ENCODE measurements at regions not wholly inside any gene's neighbourhood (a gene's known extent, or its start where the extent isn't known, plus 50 kb on each side); places are given as distances from the start of the nearest gene placed in this dataset.
"Not testable (repeated sequence)": the region's sequence is repeated elsewhere in the genome, so short reads cannot be mapped to it uniquely, and the experiment has no call there.

- no peak for DNase-seq
Measured at GRCh38 chr4:131192318-131192717, 1956.8 kb upstream of the PCDH10 start.

DNA sequence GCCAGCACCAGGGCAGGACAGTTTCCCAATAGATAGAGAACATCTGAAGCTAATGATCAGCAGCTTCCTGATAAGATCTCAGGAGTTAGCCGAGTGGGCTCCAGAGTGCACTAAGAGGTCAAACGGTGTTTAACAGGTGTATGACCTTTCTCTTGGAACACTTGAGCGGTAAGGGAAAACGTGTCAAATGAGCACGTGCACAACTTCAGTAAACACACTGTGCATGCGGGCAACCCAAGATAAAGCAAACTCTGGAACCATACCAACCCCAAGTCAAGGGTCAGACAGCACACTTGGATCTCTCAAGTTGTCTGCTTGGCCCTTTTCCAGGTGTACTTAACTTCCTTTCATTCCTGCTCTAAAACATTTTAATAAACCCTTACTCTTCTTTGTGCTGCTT lies 1941.5 kb upstream of the PCDH10 start:
- DNase-seq, result no peak

DNA sequence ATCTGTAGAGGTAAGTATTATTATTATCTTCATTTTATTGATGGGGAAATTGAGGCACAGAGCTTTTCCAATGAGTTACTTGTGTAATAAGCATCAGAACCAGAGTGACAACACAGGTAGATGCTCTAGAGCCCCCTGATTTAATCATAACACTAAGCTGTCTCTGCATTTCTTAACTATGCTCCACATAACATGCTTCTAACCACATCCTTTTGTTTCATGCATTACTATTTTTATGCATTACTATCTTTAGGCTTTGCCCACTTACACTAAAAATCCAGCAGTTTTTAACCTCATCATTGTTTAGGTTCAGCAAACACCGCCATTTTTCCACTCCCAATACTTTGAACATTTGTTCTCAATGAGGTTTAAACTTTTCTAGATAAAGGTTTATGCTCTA lies 1900.8 kb upstream of the PCDH10 start:
- no peak for DNase-seq

GRCh38 chr4:131251321-131251720 lies 1897.8 kb upstream of the PCDH10 start:
- no peak for DNase-seq

GRCh38 chr4:131257241-131257640 lies 1891.9 kb upstream of the PCDH10 start:
- DNase-seq, result no peak

DNA sequence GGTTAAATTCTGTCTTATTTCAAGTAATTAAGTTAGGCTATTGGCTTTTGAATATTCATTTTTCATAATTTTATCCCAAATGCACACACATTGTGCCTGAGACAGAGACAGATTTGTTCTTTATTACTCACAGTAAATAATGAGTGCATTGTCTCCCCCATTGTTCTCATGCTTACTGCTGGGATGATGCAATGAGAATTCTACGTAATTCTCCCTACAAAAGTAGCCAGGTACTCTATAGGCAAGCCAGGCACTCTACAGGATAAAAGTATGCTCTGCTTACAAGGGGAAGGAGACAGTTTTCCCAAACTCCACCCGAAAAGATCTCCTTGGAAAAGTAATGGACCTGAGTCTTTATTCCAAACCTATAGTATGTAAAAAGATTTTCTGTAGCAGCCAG lies 1890.7 kb upstream of the PCDH10 start:
- no peak for DNase-seq

DNA sequence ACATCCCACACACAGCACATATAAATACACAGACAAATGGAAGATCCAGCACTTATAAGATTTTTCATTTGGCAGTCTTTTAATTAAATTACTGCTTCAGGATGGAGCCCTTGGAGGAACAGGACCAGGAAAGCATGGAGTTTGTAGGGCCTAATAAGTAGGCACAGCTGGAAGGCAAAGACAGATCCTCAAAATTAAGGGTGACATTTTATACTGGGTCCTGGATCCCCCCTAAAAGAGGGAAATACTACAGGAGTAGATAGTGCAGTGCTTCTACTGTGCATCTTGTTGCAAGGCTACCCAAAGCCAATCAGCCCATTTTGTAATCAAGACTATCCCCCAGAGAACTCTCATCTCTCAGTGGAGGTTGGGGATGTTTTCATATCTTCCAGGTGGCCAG lies 1860.7 kb upstream of the PCDH10 start:
- DNase-seq, result no peak

DNA sequence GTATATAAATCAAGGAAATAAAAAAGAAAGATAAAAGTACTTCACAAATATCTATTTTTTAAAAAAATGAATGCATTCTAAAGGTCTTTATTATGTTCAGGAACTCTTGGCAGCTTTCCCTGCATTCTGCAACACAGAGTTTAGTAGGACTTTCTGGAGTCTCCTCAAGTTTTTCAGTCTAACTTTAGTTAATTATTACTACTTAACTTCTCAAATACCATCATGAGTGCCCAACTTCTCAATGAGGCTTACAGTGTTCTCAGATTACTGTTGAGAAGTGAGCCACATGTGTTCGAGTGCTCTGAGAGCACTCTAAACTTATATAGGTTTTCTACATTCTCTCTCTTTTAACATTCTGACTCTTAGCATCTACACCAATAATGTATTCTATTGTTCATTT lies 1852.9 kb upstream of the PCDH10 start:
- no peak for DNase-seq

GRCh38 chr4:131302108-131302507 lies 1847.0 kb upstream of the PCDH10 start:
- DNase-seq, result no peak

DNA sequence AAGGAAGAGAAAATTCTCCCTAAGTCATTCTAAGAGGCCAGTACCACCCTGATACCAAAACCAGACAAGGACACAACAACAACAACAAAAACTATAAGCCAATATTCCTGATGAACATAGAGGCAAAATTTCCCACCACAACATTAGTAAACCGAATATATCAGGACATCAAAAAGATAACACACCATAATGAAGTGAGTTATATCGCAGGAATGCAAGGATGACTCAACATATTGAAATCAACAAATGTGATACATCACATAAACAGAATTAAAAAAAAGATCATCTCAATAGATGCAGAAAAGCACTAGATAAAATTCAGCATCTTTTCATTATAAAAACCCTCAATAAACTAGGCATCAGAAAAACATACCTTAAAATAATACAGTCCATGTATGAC lies 1844.4 kb upstream of the PCDH10 start:
- DNase-seq, result no peak

- no peak for DNase-seq
Measured at GRCh38 chr4:131309628-131310027, 1839.5 kb upstream of the PCDH10 start.

GRCh38 chr4:131316086-131316485 lies 1833.0 kb upstream of the PCDH10 start:
- no peak for DNase-seq

DNA sequence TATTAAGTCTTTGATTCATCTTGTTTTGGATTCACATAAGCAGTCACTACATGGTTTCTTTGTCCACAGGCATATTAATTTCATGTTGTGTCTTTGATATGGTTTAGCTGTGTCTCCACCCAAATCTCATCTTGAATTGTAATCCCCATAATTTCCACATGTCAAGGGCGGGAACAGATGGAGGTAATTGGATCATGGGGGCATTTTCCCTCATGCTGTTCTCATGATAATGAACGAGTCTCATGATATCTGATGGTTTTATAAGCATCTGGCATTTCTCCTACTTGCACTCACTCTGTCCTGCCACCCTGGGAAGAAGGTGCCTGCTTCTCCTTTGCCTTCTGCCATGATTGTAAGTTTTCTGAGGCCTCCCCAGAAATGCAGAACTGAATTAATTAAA lies 1811.2 kb upstream of the PCDH10 start:
- no peak for DNase-seq

GRCh38 chr4:131339137-131339536 lies 1810.0 kb upstream of the PCDH10 start:
- no peak for DNase-seq

DNA sequence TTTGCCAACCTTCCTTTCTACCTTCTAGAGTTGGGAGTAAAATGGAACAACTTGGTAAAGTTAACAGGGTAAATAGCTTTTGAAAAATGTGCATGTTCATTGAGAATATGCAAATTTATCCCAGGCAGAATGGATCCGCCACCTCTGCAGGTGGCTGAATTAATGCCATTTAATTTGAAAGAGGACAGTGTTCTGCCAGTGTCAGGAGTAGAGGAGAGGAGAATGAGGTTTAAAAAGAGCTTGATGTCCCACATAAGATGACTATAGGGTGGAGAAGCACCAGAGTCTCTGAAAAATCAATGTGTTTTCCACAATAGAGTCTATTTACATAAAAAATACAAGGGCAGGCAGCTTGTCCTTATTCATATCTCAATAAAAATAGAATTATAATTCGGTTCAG lies 1804.3 kb upstream of the PCDH10 start:
- no peak for DNase-seq

DNA sequence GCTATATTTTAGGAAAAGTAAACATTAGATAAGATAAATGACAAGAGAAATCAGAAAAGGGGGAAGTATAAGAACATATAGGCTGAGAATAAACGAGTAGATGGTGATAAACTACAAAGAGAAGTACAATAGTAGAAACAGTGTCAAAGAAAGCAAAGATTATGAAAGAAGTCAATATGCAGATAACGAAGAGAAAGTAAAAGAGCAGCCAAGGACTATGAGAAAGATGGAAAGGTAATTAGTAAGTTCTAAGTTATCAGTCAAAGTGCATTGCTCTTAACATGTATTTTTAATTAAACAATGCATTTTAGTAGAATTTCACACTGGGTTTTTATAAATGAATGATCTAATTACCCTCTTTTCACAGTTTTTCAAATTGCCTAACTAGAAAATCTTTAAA lies 1801.3 kb upstream of the PCDH10 start:
- DNase-seq, result no peak

DNA sequence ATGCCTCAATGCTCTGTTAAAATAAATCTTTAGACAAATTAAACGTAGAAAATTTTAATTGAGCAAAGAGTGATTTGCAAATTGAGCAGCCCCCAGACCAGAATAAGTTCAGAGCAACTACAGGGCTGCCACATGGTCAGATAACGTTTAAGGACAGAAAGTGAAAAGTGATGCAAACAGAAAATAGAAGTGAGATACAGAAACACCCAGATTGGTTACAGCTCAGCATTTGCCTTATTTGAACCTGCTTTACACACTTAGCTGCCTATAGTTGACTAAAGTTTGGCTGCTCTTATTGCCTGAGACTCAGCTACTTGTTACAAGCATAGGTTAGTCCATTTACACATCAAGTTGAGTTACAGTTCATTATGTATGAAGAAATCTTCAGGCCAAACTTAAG lies 1800.8 kb upstream of the PCDH10 start:
- DNase-seq, result no peak

DNA sequence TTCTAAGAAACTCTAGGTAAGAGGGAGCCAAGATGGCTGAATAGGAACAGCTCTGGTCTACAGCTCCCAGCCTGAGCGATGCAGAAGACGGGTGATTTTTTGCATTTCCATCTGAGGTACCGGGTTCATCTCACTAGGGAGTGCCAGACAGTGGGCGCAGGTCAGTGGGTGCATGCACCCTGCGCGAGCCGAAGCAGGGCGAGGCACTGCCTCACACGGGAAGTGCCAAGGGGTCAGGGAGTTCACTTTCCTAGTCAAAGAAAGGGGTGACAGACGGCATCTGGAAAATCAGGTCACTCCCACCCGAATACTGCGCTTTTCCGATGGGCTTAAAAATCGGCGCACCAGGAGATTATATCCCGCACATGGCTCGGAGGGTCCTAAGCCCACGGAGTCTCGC lies 1796.7 kb upstream of the PCDH10 start:
- not testable (repeated sequence) for DNase-seq

DNA sequence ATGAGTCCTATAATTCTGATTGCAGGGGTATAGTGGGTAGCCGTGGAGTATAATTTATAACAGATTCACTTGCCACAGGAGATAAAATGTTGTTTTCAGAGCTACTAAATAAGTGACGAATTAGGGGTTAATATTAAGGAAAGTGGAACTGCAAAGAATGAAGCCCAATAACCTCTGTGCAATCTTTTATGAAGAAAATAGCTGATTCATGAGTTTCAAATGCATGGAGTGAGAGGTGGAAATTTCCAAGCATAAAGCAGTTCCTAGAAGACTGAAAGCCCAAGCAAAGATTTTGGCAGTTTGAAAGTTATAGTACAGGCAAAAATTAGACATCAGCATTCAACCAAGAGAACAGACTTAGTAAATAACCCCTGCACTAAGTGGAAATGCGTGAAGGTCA lies 1782.4 kb upstream of the PCDH10 start:
- no peak for DNase-seq

DNA sequence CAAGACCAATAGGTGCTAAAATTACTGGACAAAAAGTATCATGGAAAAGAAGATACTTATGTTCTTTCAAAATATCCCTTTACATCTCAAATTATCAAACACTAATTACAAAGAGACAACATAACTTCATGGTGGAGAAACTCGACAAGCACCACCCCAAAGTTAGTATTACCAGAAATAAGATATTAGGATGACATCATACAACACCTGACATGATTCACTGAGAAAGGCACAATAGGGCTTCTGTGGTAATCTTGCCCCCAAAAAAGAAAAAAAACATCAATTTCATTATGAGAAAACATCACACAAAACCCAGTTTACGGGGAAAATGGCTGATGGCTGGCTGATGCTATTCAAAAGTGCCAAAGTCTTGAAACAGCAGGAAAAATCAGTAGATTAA lies 1781.7 kb upstream of the PCDH10 start:
- DNase-seq, result no peak

DNA sequence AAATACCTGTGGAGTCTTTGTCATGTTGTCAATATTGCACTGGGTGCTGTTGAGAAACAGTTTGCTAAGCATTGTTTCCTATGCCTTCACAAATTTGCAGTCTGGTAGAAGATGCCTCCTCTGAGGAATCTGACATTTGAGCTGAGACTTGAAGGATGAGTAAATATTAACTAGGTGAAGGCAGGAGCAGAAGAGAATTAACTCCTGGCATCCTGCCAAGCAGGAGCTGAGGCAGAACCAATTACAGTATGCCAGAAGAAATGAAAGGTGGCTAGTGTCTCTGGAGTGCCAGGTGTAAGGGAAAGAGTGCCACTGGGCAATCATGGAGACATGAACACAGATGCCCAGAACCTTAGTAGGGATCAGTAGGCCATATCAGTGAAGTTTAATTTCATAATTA lies 1778.2 kb upstream of the PCDH10 start:
- DNase-seq, result no peak

DNA sequence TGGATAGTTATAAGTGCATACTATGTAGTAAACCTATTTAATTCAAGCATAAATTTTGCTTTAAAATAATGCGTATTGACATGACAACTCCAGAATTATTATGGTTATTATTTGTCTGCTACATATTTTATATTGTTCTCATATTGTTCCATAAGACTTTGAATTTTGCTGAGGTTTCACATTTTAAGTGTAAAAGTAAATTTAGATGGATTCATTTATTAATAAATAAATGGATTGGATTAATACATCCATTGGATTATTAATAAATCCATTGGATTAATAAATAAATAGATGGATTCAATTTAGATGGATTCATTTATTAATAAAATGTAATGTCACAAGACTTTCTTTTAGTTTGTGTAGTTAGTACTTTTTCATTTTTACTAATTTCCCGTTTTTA lies 1768.0 kb upstream of the PCDH10 start:
- DNase-seq, result no peak

GRCh38 chr4:131382839-131383238 lies 1766.3 kb upstream of the PCDH10 start:
- no peak for DNase-seq

GRCh38 chr4:131388277-131388676 lies 1760.8 kb upstream of the PCDH10 start:
- DNase-seq, result no peak

- no peak for DNase-seq
Measured at GRCh38 chr4:131408102-131408501, 1741.0 kb upstream of the PCDH10 start.

DNA sequence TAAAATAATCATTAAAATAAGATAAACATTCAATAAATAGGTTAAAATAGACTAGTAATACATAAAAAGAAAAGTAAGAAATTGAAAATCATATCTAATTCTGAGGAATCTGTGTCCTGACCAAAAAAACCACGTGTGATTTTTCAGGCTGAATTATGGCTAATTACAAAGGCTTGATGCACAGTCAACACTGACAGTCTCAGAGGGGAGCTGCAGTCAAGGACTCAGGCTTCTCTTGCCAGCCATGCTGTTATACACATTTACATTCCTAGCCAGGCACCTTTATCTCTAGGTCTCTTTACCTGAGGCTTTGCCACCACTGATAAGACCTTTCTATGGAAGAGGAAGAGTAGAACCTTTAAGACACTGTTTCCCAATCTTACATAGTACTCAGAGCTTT lies 1737.7 kb upstream of the PCDH10 start:
- no peak for DNase-seq

Data from stimulated activated CD4-positive, alpha-beta T cell treated with anti-CD3 and anti-CD28 coated beads, Interleukin-2, amount 100 ng/mL, for 24 hours (primary cell).